H9 (cell line): ENCODE measurements at regions not wholly inside any gene's neighbourhood (a gene's known extent, or its start where the extent isn't known, plus 50 kb on each side); places are given as distances from the start of the nearest gene placed in this dataset.

Experiments
- DNase-seq: peaks from one replicate; pipeline ENCODE4 v3.0.0-alpha.2; 2017
- H2AFZ ChIP-seq: one replicate; pipeline ENCODE4 v1.6.1; 2013; ENCODE audit warnings: mild to moderate bottlenecking, low read length, control low read depth, moderate library complexity
- H2AK5ac ChIP-seq: 2 replicates; pipeline ENCODE4 v1.6.1; 2013; ENCODE audit warnings: low read length, control low read depth, mixed read lengths; ENCODE audit not compliant: insufficient read length
- H2BK120ac ChIP-seq: one replicate; pipeline ENCODE4 v1.6.1; 2013; ENCODE audit warnings: low read depth, mild to moderate bottlenecking, low read length, control low read depth, inconsistent platforms; ENCODE audit not compliant: poor library complexity, severe bottlenecking
- H2BK12ac ChIP-seq: 2 replicates; pipeline ENCODE4 v1.6.1; 2013; ENCODE audit warnings: low read length, control low read depth, mixed read lengths, low read depth; ENCODE audit not compliant: insufficient read length
- H2BK15ac ChIP-seq: 2 replicates; pipeline ENCODE4 v1.6.1; 2013; ENCODE audit warnings: low read depth, low read length, control low read depth
- H2BK20ac ChIP-seq: one replicate; pipeline ENCODE4 v1.6.1; 2013; ENCODE audit warnings: low read depth, mild to moderate bottlenecking, low read length, control low read depth, inconsistent platforms; ENCODE audit not compliant: poor library complexity, severe bottlenecking
- H2BK5ac ChIP-seq: 2 replicates; pipeline ENCODE4 v1.6.1; 2013; ENCODE audit warnings: low read length, control low read depth, mixed read lengths; ENCODE audit not compliant: insufficient read length
- H3K14ac ChIP-seq: 2 replicates; pipeline ENCODE4 v1.6.1; 2013; ENCODE audit warnings: low read length, control low read depth; ENCODE audit not compliant: insufficient read depth
- H3K18ac ChIP-seq: 2 replicates; pipeline ENCODE4 v1.6.1; 2013; ENCODE audit warnings: low read depth, mild to moderate bottlenecking, mixed read lengths, low read length, control low read depth; ENCODE audit not compliant: insufficient read length
- H3K23ac ChIP-seq: 2 replicates; pipeline ENCODE4 v1.6.1; 2013; ENCODE audit warnings: low read length, control low read depth, mixed read lengths, low read depth; ENCODE audit not compliant: insufficient read length
- H3K23me2 ChIP-seq: 2 replicates; pipeline ENCODE4 v1.6.1; 2013; ENCODE audit warnings: low read depth, mild to moderate bottlenecking, mixed read lengths, low read length, control low read depth; ENCODE audit not compliant: insufficient read length, poor library complexity, severe bottlenecking
- H3K27ac ChIP-seq: 2 replicates; pipeline ENCODE4 v1.5.1; 2013; ENCODE audit warnings: low read length, control low read depth, mixed read lengths, low read depth; ENCODE audit not compliant: insufficient read length
- H3K27me3 ChIP-seq: 2 replicates; pipeline ENCODE4 v1.6.1; 2013; ENCODE audit warnings: low read length, control low read depth, inconsistent platforms; ENCODE audit not compliant: insufficient read depth
- H3K4ac ChIP-seq: 2 replicates; pipeline ENCODE4 v1.6.1; 2013; ENCODE audit warnings: low read depth, mild to moderate bottlenecking, control low read depth, inconsistent platforms, low read length, moderate library complexity
- H3K4me1 ChIP-seq: 2 replicates; pipeline ENCODE4 v1.6.1; 2013; ENCODE audit warnings: low read length, control low read depth, inconsistent platforms; ENCODE audit not compliant: insufficient read depth
- H3K4me2 ChIP-seq: 2 replicates; pipeline ENCODE4 v1.6.1; 2013; ENCODE audit warnings: low read length, control low read depth, mixed read lengths; ENCODE audit not compliant: insufficient read length, insufficient read depth
- H3K56ac ChIP-seq: 2 replicates; pipeline ENCODE4 v1.6.1; 2013; ENCODE audit warnings: low read depth, mild to moderate bottlenecking, mixed read lengths, low read length, control low read depth; ENCODE audit not compliant: insufficient read length
- H3K79me1 ChIP-seq: 2 replicates; pipeline ENCODE4 v1.6.1; 2013; ENCODE audit warnings: low read depth, mild to moderate bottlenecking, moderate library complexity, low read length, control low read depth, inconsistent platforms; ENCODE audit not compliant: insufficient read depth, poor library complexity, severe bottlenecking
- H3K79me2 ChIP-seq: 2 replicates; pipeline ENCODE4 v1.6.1; 2013; ENCODE audit warnings: low read length, control low read depth, inconsistent platforms; ENCODE audit not compliant: insufficient read depth
- H3K9ac ChIP-seq: 2 replicates; pipeline ENCODE4 v1.6.1; 2013; ENCODE audit warnings: low read length, control low read depth, mixed read lengths; ENCODE audit not compliant: insufficient read length; ENCODE audit errors: extremely low read depth
- H3K9me3 ChIP-seq: one replicate; pipeline ENCODE4 v1.6.1; 2013; ENCODE audit warnings: low read depth, low read length, inconsistent platforms; ENCODE audit not compliant: control insufficient read depth
- H3T11ph ChIP-seq: one replicate; pipeline ENCODE4 v1.6.1; 2013; ENCODE audit warnings: mild to moderate bottlenecking, low read length, control low read depth, inconsistent platforms
- H4K20me1 ChIP-seq: one replicate; pipeline ENCODE4 v1.6.1; 2013; ENCODE audit not compliant: control insufficient read depth, insufficient read length, insufficient read depth
- H4K5ac ChIP-seq: 2 replicates; pipeline ENCODE4 v1.6.1; 2013; ENCODE audit warnings: low read depth, mild to moderate bottlenecking, mixed read lengths, low read length, control low read depth; ENCODE audit not compliant: insufficient read length
- H4K8ac ChIP-seq: replicated peaks from 2 replicates; pipeline ENCODE4 v1.6.1; 2013; ENCODE audit warnings: low read length, control low read depth, mixed read lengths, low read depth; ENCODE audit not compliant: insufficient read length
- H4K91ac ChIP-seq: 2 replicates; pipeline ENCODE4 v1.6.1; 2013; ENCODE audit warnings: low read depth, mild to moderate bottlenecking, moderate library complexity, mixed read lengths, low read length, control low read depth; ENCODE audit not compliant: insufficient read length
- H3K27ac Mint-ChIP-seq, 3 experiments: 2 replicates in 2 of 3; 3 replicates in 1 of 3; pipeline ENCODE4 v1.8.0; 2020 to 2021; ENCODE audit warnings: mixed read lengths in 3 of 3, mild to moderate bottlenecking in 1 of 3, moderate library complexity in 1 of 3
- H3K27me3 Mint-ChIP-seq: 2 replicates; pipeline ENCODE4 v1.8.0; 2021; ENCODE audit warnings: low read depth, mild to moderate bottlenecking, moderate library complexity, mixed read lengths
- H3K36me3 Mint-ChIP-seq, 3 experiments: 2 replicates in 2 of 3; 3 replicates in 1 of 3; pipeline ENCODE4 v1.8.0; 2020 to 2021; ENCODE audit warnings: low read depth in 3 of 3, mixed read lengths in 3 of 3; ENCODE audit not compliant: insufficient read depth in 1 of 3
- H3K4me1 Mint-ChIP-seq, 2 experiments: 2 replicates each; pipeline ENCODE4 v1.8.0; 2020; ENCODE audit warnings: mixed read lengths in 2 of 2
- H3K4me3 Mint-ChIP-seq, 2 experiments: 2 replicates in 1 of 2; 3 replicates in 1 of 2; pipeline ENCODE4 v1.8.0; 2020 to 2021; ENCODE audit warnings: mild to moderate bottlenecking in 2 of 2, mixed read lengths in 2 of 2, moderate library complexity in 1 of 2
- H3K9me3 Mint-ChIP-seq, 2 experiments: 2 replicates in 1 of 2; 3 replicates in 1 of 2; pipeline ENCODE4 v1.8.0; 2020; ENCODE audit warnings: mild to moderate bottlenecking in 2 of 2, mixed read lengths in 2 of 2, moderate library complexity in 1 of 2
- CTCF ChIP-seq: fragments of 200-600 bp; sonication (generic); conservative IDR thresholded peaks from 3 replicates; pipeline ENCODE4 v1.8.0; 2021; ENCODE audit warnings: antibody characterized with exemption, mild to moderate bottlenecking
- WGBS: extraction: QIAGEN DNeasy Blood & Tissue Kit; methylation state at CpG from one replicate; pipeline ENCODE4 v1.1.7; 2013; ENCODE audit warnings: missing lambda C conversion rate, low lambda C conversion rate, mixed read lengths; ENCODE audit not compliant: insufficient read length; ENCODE audit errors: extremely low coverage; 5-methylcytosine and 5-hydroxymethylcytosine counted together

- no peaks in the 10 kb centered on the region for H3K36me3 Mint-ChIP-seq
- H3K27me3 ChIP-seq = no peaks in the 10 kb centered on the region
- H3K9me3 ChIP-seq = no peaks in the 10 kb centered on the region
- no peak overlapping the region for H2BK5ac ChIP-seq
- no peak overlapping the region for H3K14ac ChIP-seq
- no peak overlapping the region for H2AK5ac ChIP-seq
- no peak overlapping the region for H3K4me2 ChIP-seq
- no peaks in the 10 kb centered on the region; the same call in 1 of the 2 replicates for H3K27me3 Mint-ChIP-seq
- no peak overlapping the region for H3K27ac ChIP-seq
- no peaks in the 10 kb centered on the region for H3K23me2 ChIP-seq
- no peak overlapping the region for H4K8ac ChIP-seq
- DNase-seq = no peak
- no peak overlapping the region for H3K9ac ChIP-seq
- no peak overlapping the region for H3K4ac ChIP-seq
- H3K4me1 Mint-ChIP-seq = no peaks in the 10 kb centered on the region
- no peak overlapping the region for H4K5ac ChIP-seq
- H3K27ac Mint-ChIP-seq = no peak overlapping the region
- H3K79me1 ChIP-seq = no peaks in the 10 kb centered on the region
- TF ChIP-seq CTCF = no peak
- H3K56ac ChIP-seq = no peak overlapping the region
- no peak overlapping the region for H3K23ac ChIP-seq
- no peak overlapping the region for H2BK15ac ChIP-seq
- H2BK12ac ChIP-seq = no peak overlapping the region
- H2BK120ac ChIP-seq = no peak overlapping the region
- H3K9me3 Mint-ChIP-seq = no peaks in the 10 kb centered on the region
- no CpG with 5 or more reads among the region's 2 CpGs for WGBS
- H3K4me1 ChIP-seq = no peaks in the 10 kb centered on the region
- H3K18ac ChIP-seq = no peak overlapping the region
- no peaks in the 10 kb centered on the region for H4K20me1 ChIP-seq
- H3T11ph ChIP-seq = no peak overlapping the region
- no peak overlapping the region for H4K91ac ChIP-seq
- no peak overlapping the region for H3K4me3 Mint-ChIP-seq
- no peaks in the 10 kb centered on the region for H3K79me2 ChIP-seq
- no peak overlapping the region for H2BK20ac ChIP-seq
- H2AFZ ChIP-seq = no peak overlapping the region
These were observed 105.1 kb upstream of the DCLK2 start for GRCh38 chr4:149973181-149973580.
